K562 (cell line): ENCODE measurements at regions not wholly inside any gene's neighbourhood (a gene's known extent, or its start where the extent isn't known, plus 50 kb on each side); places are given as distances from the start of the nearest gene placed in this dataset.

Experiments used
- ATAC-seq: fragments of 200-7000 bp; cut with Tn5 transposase; 3 replicates; pipeline ENCODE4 v1.9.1; 2020; ENCODE audit warnings: moderate library complexity
- BruUV-seq: library from RNA; stranded (reverse); fragments of 400-500 nt; replicated peaks from 2 replicates; lab custom pipeline; 2021; lab: Mats Ljungman, UMichigan
- CTCF ChIA-PET: fragments of 300-600 bp; formaldehyde crosslinking; extraction: SDS; loops from one replicate; lab custom pipeline; 2021; ENCODE audit warnings: low intra/inter-chr PET ratio; lab: Yijun Ruan, JAX
- POLR2A ChIA-PET: fragments of 300-600, 350-650 bp; sonication (Branson Sonifier 250); formaldehyde crosslinking; extraction: SDS; loops from one replicate; lab custom pipeline; 2021; ENCODE audit warnings: antibody characterized with exemption, inconsistent platforms; lab: Yijun Ruan, JAX
- DNase-seq, 4 experiments: peaks; one replicate each; pipeline versions ENCODE4 v3.0.0 to v3.0.0-alpha.2; 2011 to 2018; ENCODE audit warnings: low spot score in 3 of 4, mixed read lengths in 3 of 4; ENCODE audit errors: extremely low read depth in 1 of 4
- FAIRE-seq: peaks from 2 replicates; lab custom pipeline; 2011; peaks lifted over from hg19 to GRCh38; lab: Jason Lieb, UNC
- H2AFZ ChIP-seq: 2 replicates; pipeline ENCODE4 v1.6.0; 2011; ENCODE audit warnings: low read depth, low read length, control low read depth, inconsistent platforms
- H3K27ac ChIP-seq: fragments of 200-600 bp; 3 replicates; pipeline ENCODE4 v1.8.0; 2011; ENCODE audit warnings: low read depth, mild to moderate bottlenecking, control low read depth, inconsistent platforms, low read length, moderate library complexity, mixed read lengths; ENCODE audit errors: extremely low read depth
- H3K27me3 ChIP-seq, 2 experiments: fragments of 300-600 bp in 1 of 2; 2 replicates in 1 of 2; 3 replicates in 1 of 2; pipeline versions ENCODE4 v1.6.0 to v1.8.0; 2011; ENCODE audit warnings: inconsistent platforms in 2 of 2, low read length in 2 of 2, mild to moderate bottlenecking in 1 of 2, mixed read lengths in 1 of 2, moderate library complexity in 1 of 2; ENCODE audit not compliant: control insufficient read depth in 2 of 2, insufficient read depth in 2 of 2
- H3K36me3 ChIP-seq: fragments of 300-600 bp; 3 replicates; pipeline ENCODE4 v1.8.0; 2011; ENCODE audit warnings: mild to moderate bottlenecking, low read length, inconsistent platforms; ENCODE audit not compliant: control insufficient read depth, insufficient read depth
- H3K4me1 ChIP-seq, 2 experiments: fragments of 200-600 bp in 1 of 2; replicated peaks in 1 of 2; 2 replicates in 1 of 2; 3 replicates in 1 of 2; pipeline versions ENCODE4 v1.5.1 to v1.8.0; 2011; ENCODE audit warnings: inconsistent platforms in 2 of 2, low read length in 2 of 2, mild to moderate bottlenecking in 1 of 2, mixed read lengths in 1 of 2, moderate library complexity in 1 of 2; ENCODE audit not compliant: control insufficient read depth in 2 of 2, insufficient read depth in 2 of 2
- H3K4me2 ChIP-seq: 2 replicates; pipeline ENCODE4 v1.6.1; 2011; ENCODE audit warnings: low read length, control low read depth, inconsistent platforms, mixed read lengths; ENCODE audit not compliant: insufficient read depth
- H3K4me3 ChIP-seq: fragments of 200-600 bp; sonication (generic), shearing (Covaris generic); 2 replicates; pipeline ENCODE4 v1.5.1; 2016; ENCODE audit warnings: control low read depth, inconsistent platforms
- H3K79me2 ChIP-seq: fragments of 200-600 bp; 3 replicates; pipeline ENCODE4 v1.8.0; 2011; ENCODE audit warnings: low read length, inconsistent platforms; ENCODE audit not compliant: control insufficient read depth, insufficient read depth
- H3K9ac ChIP-seq, 2 experiments: 2 replicates each; pipeline versions ENCODE4 v1.6.0 to v1.6.1; 2011; ENCODE audit warnings: low read depth in 2 of 2, low read length in 2 of 2, control low read depth in 1 of 2, inconsistent platforms in 1 of 2, mild to moderate bottlenecking in 1 of 2, mixed read lengths in 1 of 2; ENCODE audit not compliant: insufficient read depth in 1 of 2
- H3K9me1 ChIP-seq: one replicate; pipeline ENCODE4 v1.6.0; 2011; ENCODE audit warnings: inconsistent platforms, mild to moderate bottlenecking, low read length, moderate library complexity; ENCODE audit not compliant: control insufficient read depth, insufficient read depth
- H3K9me3 ChIP-seq: replicated peaks from 2 replicates; pipeline ENCODE4 v1.5.1; 2011; ENCODE audit warnings: low read depth, low read length, inconsistent platforms; ENCODE audit not compliant: control insufficient read depth, insufficient read depth
- H4K20me1 ChIP-seq: replicated peaks from 2 replicates; pipeline ENCODE4 v1.6.1; 2011; ENCODE audit warnings: low read length, inconsistent platforms, mixed read lengths; ENCODE audit not compliant: control insufficient read depth, insufficient read depth
- CCAR2 ChIP-seq: fragments of 200-400 bp; formaldehyde crosslinking; IDR thresholded peaks from 2 replicates; pipeline ENCODE4 v1.6.1; 2017; ENCODE audit warnings: mild to moderate bottlenecking, low read depth, low read length
- DDX20 ChIP-seq: fragments of 450-650 bp; IDR thresholded peaks from 2 replicates; pipeline ENCODE4 v1.6.1; 2016; ENCODE audit warnings: missing genetic modification characterization, low read depth, mild to moderate bottlenecking, missing compliant biosample characterization, moderate library complexity
- ELF2 ChIP-seq: fragments of 250-450 bp; sonication (Bioruptor Pico); IDR thresholded peaks from 2 replicates; pipeline ENCODE4 v1.5.0; 2021; ENCODE audit warnings: mild to moderate bottlenecking
- FIP1L1 ChIP-seq: fragments of 200-400 bp; formaldehyde crosslinking; IDR thresholded peaks from 2 replicates; pipeline ENCODE4 v1.6.1; 2018; ENCODE audit warnings: mild to moderate bottlenecking, low read depth, low read length; ENCODE audit not compliant: poor library complexity, severe bottlenecking
- HNRNPH1 ChIP-seq: fragments of 200-400 bp; formaldehyde crosslinking; optimal IDR thresholded peaks from 2 replicates; pipeline ENCODE3; 2017; ENCODE audit warnings: low read depth, mild to moderate bottlenecking, low read length, moderate library complexity
- L3MBTL2 ChIP-seq: fragments of 450-650 bp; IDR thresholded peaks from 2 replicates; pipeline ENCODE4 v1.6.1; 2016; ENCODE audit warnings: mild to moderate bottlenecking, moderate library complexity
- LEF1 ChIP-seq: fragments of 450-650 bp; IDR thresholded peaks from 2 replicates; pipeline ENCODE4 v1.6.1; 2016; ENCODE audit warnings: mild to moderate bottlenecking
- MAZ ChIP-seq, 2 experiments: fragments of 450-650 bp in 1 of 2; sonication (generic) in 1 of 2; formaldehyde crosslinking; IDR thresholded peaks in 1 of 2; conservative IDR thresholded peaks in 1 of 2; 2 replicates each; pipeline versions ENCODE4 v1.4.0 to v1.5.0; 2020; ENCODE audit warnings: mild to moderate bottlenecking in 1 of 2, missing genetic modification reagents in 1 of 2
- NCOR1 ChIP-seq: fragments of 450-650 bp; IDR thresholded peaks from 2 replicates; pipeline ENCODE4 v1.6.1; 2016; ENCODE audit warnings: mild to moderate bottlenecking, moderate library complexity
- PHTF2 ChIP-seq: fragments of 250-450 bp; sonication (Bioruptor Pico); IDR thresholded peaks from 2 replicates; pipeline ENCODE4 v1.5.0; 2021; ENCODE audit warnings: mild to moderate bottlenecking
- POLR3G ChIP-seq: IDR thresholded peaks from 2 replicates; pipeline ENCODE4 v1.6.1; 2011; ENCODE audit not compliant: insufficient read length, insufficient replicate concordance; ENCODE audit errors: extremely low read depth
- STAT5B ChIP-seq: fragments of 250-450 bp; sonication (Bioruptor Pico); IDR thresholded peaks from 2 replicates; pipeline ENCODE4 v1.8.0; 2021; ENCODE audit warnings: mild to moderate bottlenecking, inconsistent platforms
- TAF7 ChIP-seq: fragments of 450-650 bp; IDR thresholded peaks from 2 replicates; pipeline ENCODE4 v1.6.1; 2016; ENCODE audit warnings: missing genetic modification characterization, missing compliant biosample characterization
- TAL1 ChIP-seq: fragments of 450-650 bp; IDR thresholded peaks from 2 replicates; pipeline ENCODE4 v1.6.1; 2016; ENCODE audit warnings: mild to moderate bottlenecking
- TBP ChIP-seq: optimal IDR thresholded peaks from 2 replicates; pipeline ENCODE3; 2011; ENCODE audit warnings: low read depth, low read length, improper control_type of control experiment
- TEAD2 ChIP-seq: fragments of 450-650 bp; IDR thresholded peaks from 2 replicates; pipeline ENCODE4 v1.6.1; 2016; ENCODE audit warnings: missing genetic modification characterization, control low read depth, missing compliant biosample characterization
- TRIM28 ChIP-seq: fragments of 450-650 bp; IDR thresholded peaks from 2 replicates; pipeline ENCODE4 v1.6.1; 2017
- ZNF766 ChIP-seq: fragments of 200-800 bp; sonication (Bioruptor generic); conservative IDR thresholded peaks from 2 replicates; pipeline ENCODE4 v1.6.1; 2016; ENCODE audit warnings: missing genetic modification characterization, missing compliant biosample characterization
- WGBS: fragments of 100-300 bp; shearing (Covaris generic); methylation state at CpG from one replicate; pipeline ENCODE4 v1.1.6; 2016; ENCODE audit warnings: low coverage, mixed read lengths; ENCODE audit not compliant: insufficient coverage; ENCODE audit errors: missing lambda C conversion rate; 5-methylcytosine and 5-hydroxymethylcytosine counted together
- in situ Hi-C: fragments of 300-500 bp; cut with MboI; formaldehyde crosslinking; loops from 4 replicates; pipeline ENCODE4 v1.15.0; 2018; ENCODE audit warnings: inconsistent platforms, mixed read lengths
- intact Hi-C: fragments of 100-400 bp; cut with micrococcal nuclease; formaldehyde crosslinking; loops from 2 replicates; pipeline ENCODE4 v1.14.2; 2022
- TF ChIP-seq, protein P1 (sequence below): fragments of 450-650 bp; formaldehyde crosslinking; IDR thresholded peaks from 2 replicates; pipeline ENCODE4 v1.4.0; 2020; ENCODE audit warnings: mild to moderate bottlenecking
- TF ChIP-seq, protein P2 (sequence below): sonication (generic); formaldehyde crosslinking; IDR thresholded peaks from 2 replicates; pipeline ENCODE4 v1.8.0; 2022; ENCODE audit warnings: mild to moderate bottlenecking, missing genetic modification reagents
- TF ChIP-seq, protein P3 (sequence below): fragments of 250-450 bp; sonication (Bioruptor Pico); IDR thresholded peaks from 2 replicates; pipeline ENCODE4 v1.5.0; 2022; ENCODE audit warnings: mild to moderate bottlenecking

DNA sequence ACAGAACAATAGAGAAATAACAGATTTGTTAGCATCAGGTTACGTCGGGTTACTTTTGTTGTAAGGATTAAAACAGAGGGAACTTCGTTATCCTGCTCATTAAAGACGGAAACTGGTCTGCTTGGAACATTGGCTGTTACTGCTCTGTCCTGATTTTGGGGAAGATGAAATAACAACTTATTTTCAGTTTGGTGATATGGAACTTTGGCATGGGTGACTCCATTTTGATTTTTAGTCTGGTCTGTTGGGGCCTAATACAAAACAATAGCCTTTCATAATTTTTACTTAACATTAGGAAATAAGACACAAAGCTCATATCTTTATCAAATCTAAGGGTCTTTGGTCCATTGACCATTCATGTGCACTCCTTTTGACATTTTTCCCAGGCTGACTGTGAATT is 220.5 kb upstream of the DUSP10 start:
- Histone ChIP-seq H3K4me3 (no peak overlapping the region), H3K4me1 (peaks cover 5 to 12% of the 10 kb centered on the region in 2 experiments; a peak in 4 of 5 replicates), H4K20me1 (no peaks in the 10 kb centered on the region), H3K79me2 (no peaks in the 10 kb centered on the region), H3K4me2 (no peak overlapping the region), H2AFZ (peak overlapping the region; percentile 75), H3K9ac (no peak overlapping the region), H3K9me1 (no peaks in the 10 kb centered on the region), H3K27me3 (no peaks in the 10 kb centered on the region), H3K9me3 (no peaks in the 10 kb centered on the region), H3K36me3 (no peaks in the 10 kb centered on the region), H3K27ac (peak overlapping the region; percentile 59; the same call in 1 of the 3 replicates)
- in situ Hi-C loops, result no loop called here
- ATAC-seq (no peak), FAIRE-seq (no peak), DNase-seq (no peak)
- 51% methylated on average over 4 of the region's 4 CpGs for WGBS
- BruUV-seq, result no TSS peak
- intact Hi-C loops, result no loop called here
- ChIA-PET POLR2A (interaction anchor here (1.0 kb wide), 1 partner anchor 11 kb away, joined by 4 read pairs; no protein-coding TSS in a partner anchor), CTCF (no interaction called here)
- no peak for TF ChIP-seq POLR3G
- TF ChIP-seq FIP1L1, result no peak
- peak; percentile 80; the same call in 1 of the 2 replicates for TF ChIP-seq PHTF2
- TF ChIP-seq MAZ (CRISPR knock-in tag; conservative IDR thresholded peaks at IDR 0.05 in 1 of 2, IDR thresholded peaks at IDR 0.05 in 1 of 2), result peak in 1 of 2 experiments; percentile 91; a peak in 2 of 4 replicates
- peak; percentile 71; the same call in 1 of the 2 replicates for TF ChIP-seq STAT5B (CRISPR knock-in tag)
- TF ChIP-seq TAL1, result no peak
- TF ChIP-seq TRIM28, result no peak
- no peak for TF ChIP-seq CCAR2
- TF ChIP-seq NCOR1, result no peak
- TF ChIP-seq ZNF766, result peak; percentile 94
- TF ChIP-seq, protein P1, sequence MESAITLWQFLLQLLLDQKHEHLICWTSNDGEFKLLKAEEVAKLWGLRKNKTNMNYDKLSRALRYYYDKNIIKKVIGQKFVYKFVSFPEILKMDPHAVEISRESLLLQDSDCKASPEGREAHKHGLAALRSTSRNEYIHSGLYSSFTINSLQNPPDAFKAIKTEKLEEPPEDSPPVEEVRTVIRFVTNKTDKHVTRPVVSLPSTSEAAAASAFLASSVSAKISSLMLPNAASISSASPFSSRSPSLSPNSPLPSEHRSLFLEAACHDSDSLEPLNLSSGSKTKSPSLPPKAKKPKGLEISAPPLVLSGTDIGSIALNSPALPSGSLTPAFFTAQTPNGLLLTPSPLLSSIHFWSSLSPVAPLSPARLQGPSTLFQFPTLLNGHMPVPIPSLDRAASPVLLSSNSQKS (CRISPR knock-in tag), result peak; percentile 96
- peak; percentile 87 for TF ChIP-seq TEAD2 (tag)
- TF ChIP-seq TBP, result no peak
- no peak for TF ChIP-seq L3MBTL2
- TF ChIP-seq, protein P2, sequence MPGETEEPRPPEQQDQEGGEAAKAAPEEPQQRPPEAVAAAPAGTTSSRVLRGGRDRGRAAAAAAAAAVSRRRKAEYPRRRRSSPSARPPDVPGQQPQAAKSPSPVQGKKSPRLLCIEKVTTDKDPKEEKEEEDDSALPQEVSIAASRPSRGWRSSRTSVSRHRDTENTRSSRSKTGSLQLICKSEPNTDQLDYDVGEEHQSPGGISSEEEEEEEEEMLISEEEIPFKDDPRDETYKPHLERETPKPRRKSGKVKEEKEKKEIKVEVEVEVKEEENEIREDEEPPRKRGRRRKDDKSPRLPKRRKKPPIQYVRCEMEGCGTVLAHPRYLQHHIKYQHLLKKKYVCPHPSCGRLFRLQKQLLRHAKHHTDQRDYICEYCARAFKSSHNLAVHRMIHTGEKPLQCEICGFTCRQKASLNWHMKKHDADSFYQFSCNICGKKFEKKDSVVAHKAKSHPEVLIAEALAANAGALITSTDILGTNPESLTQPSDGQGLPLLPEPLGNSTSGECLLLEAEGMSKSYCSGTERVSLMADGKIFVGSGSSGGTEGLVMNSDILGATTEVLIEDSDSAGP (CRISPR knock-in tag), result no peak
- TF ChIP-seq LEF1, result no peak
- no peak for TF ChIP-seq HNRNPH1
- TF ChIP-seq ELF2 (CRISPR knock-in tag), result peak; percentile 83
- TF ChIP-seq TAF7, result peak; percentile 82
- TF ChIP-seq DDX20, result peak; percentile 98
- TF ChIP-seq, protein P3, sequence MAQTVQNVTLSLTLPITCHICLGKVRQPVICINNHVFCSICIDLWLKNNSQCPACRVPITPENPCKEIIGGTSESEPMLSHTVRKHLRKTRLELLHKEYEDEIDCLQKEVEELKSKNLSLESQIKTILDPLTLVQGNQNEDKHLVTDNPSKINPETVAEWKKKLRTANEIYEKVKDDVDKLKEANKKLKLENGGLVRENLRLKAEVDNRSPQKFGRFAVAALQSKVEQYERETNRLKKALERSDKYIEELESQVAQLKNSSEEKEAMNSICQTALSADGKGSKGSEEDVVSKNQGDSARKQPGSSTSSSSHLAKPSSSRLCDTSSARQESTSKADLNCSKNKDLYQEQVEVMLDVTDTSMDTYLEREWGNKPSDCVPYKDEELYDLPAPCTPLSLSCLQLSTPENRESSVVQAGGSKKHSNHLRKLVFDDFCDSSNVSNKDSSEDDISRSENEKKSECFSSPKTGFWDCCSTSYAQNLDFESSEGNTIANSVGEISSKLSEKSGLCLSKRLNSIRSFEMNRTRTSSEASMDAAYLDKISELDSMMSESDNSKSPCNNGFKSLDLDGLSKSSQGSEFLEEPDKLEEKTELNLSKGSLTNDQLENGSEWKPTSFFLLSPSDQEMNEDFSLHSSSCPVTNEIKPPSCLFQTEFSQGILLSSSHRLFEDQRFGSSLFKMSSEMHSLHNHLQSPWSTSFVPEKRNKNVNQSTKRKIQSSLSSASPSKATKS (CRISPR knock-in tag), result peak; percentile 86; the same call in 1 of the 2 replicates
